ENCODE measurements at regions not wholly inside any gene's neighbourhood (a gene's known extent, or its start where the extent isn't known, plus 50 kb on each side); places are given as distances from the start of the nearest gene placed in this dataset.
"Not testable (repeated sequence)": the region's sequence is repeated elsewhere in the genome, so short reads cannot be mapped to it uniquely, and the experiment has no call there.

GRCh38 chr16:82295290-82296201 lies 125.5 kb upstream of the MPHOSPH6 start:
- no peak for DNase-seq

- DNase-seq, result no peak
Observed at GRCh38 chr16:82293671-82294070, 123.6 kb upstream of the MPHOSPH6 start.

GRCh38 chr16:82287937-82288336 lies 117.9 kb upstream of the MPHOSPH6 start:
- no peak for DNase-seq

GRCh38 chr16:82282662-82283061 lies 112.6 kb upstream of the MPHOSPH6 start:
- no peak for DNase-seq

- no peak for DNase-seq
Observed at GRCh38 chr16:82281544-82281943, 111.5 kb upstream of the MPHOSPH6 start.

GRCh38 chr16:82280867-82281266 lies 110.8 kb upstream of the MPHOSPH6 start:
- no peak for DNase-seq

- not testable (repeated sequence) for DNase-seq
Observed at GRCh38 chr16:82275349-82275748, 105.3 kb upstream of the MPHOSPH6 start.

GRCh38 chr16:82271636-82272035 lies 101.6 kb upstream of the MPHOSPH6 start:
- no peak for DNase-seq

- not testable (repeated sequence) for DNase-seq
Observed at GRCh38 chr16:82267675-82268074, 97.7 kb upstream of the MPHOSPH6 start.

GRCh38 chr16:82265809-82266208 lies 95.8 kb upstream of the MPHOSPH6 start:
- no peak for DNase-seq

GRCh38 chr16:82264756-82265155 lies 94.7 kb upstream of the MPHOSPH6 start:
- DNase-seq, result no peak

- peak; percentile 53 for DNase-seq
Observed at GRCh38 chr16:82263521-82264143, 93.6 kb upstream of the MPHOSPH6 start.

- DNase-seq, result no peak
Observed at GRCh38 chr16:82262244-82262643, 92.2 kb upstream of the MPHOSPH6 start.

GRCh38 chr16:82260212-82260795 lies 90.3 kb upstream of the MPHOSPH6 start:
- DNase-seq, result no peak

GRCh38 chr16:82259731-82260130 lies 89.7 kb upstream of the MPHOSPH6 start:
- DNase-seq, result no peak

- no peak for DNase-seq
Observed at GRCh38 chr16:82257990-82258389, 88.0 kb upstream of the MPHOSPH6 start.

GRCh38 chr16:82252582-82252981 lies 82.6 kb upstream of the MPHOSPH6 start:
- DNase-seq, result no peak

GRCh38 chr16:82248677-82249076 lies 78.7 kb upstream of the MPHOSPH6 start:
- DNase-seq, result no peak

- DNase-seq, result no peak
Observed at GRCh38 chr16:82248012-82248656, 78.1 kb upstream of the MPHOSPH6 start.

GRCh38 chr16:82242201-82242600 lies 72.2 kb upstream of the MPHOSPH6 start:
- DNase-seq, result no peak

GRCh38 chr16:82241469-82242052 lies 71.5 kb upstream of the MPHOSPH6 start:
- DNase-seq, result no peak

- DNase-seq, result no peak
Observed at GRCh38 chr16:82240111-82240510, 70.1 kb upstream of the MPHOSPH6 start.

GRCh38 chr16:82236875-82237274 lies 66.9 kb upstream of the MPHOSPH6 start:
- DNase-seq, result no peak
